NCI-H748 (cell line): ENCODE measurements at regions not wholly inside any gene's neighbourhood (a gene's known extent, or its start where the extent isn't known, plus 50 kb on each side); places are given as distances from the start of the nearest gene placed in this dataset.

Experiments
- DNase-seq: peaks from one replicate; lab custom pipeline; 2025; ENCODE audit not compliant: unreplicated experiment; lab: John Stamatoyannopoulos, UW

GRCh38 chr9:121598965-121599871 is 52.2 kb upstream of the DAB2IP start:
- peak; percentile 62 for DNase-seq

- peak; percentile 33 for DNase-seq
Measured at GRCh38 chr9:121599872-121600585, 51.4 kb upstream of the DAB2IP start.

GRCh38 chr9:121601194-121601593 is 50.2 kb upstream of the DAB2IP start:
- DNase-seq = no peak
